RWPE2 (cell line): ENCODE measurements at regions not wholly inside any gene's neighbourhood (a gene's known extent, or its start where the extent isn't known, plus 50 kb on each side); places are given as distances from the start of the nearest gene placed in this dataset.

Source experiments
- ATAC-seq: fragments of 200-7000 bp; cut with Tn5 transposase; 3 replicates; pipeline ENCODE4 v1.9.1; 2021; ENCODE audit warnings: low read depth
- DNase-seq: peaks from one replicate; pipeline ENCODE4 v3.0.0-alpha.2; 2020; ENCODE audit warnings: low spot score
- H3K27ac ChIP-seq: fragments of 450-650 bp; 2 replicates; pipeline ENCODE4 v1.5.1; 2017; ENCODE audit warnings: mild to moderate bottlenecking; ENCODE audit not compliant: poor library complexity, severe bottlenecking
- H3K27me3 ChIP-seq: fragments of 250-450 bp; sonication (Bioruptor Pico); 2 replicates; pipeline ENCODE4 v1.5.1; 2021; ENCODE audit warnings: mild to moderate bottlenecking, moderate library complexity; ENCODE audit not compliant: insufficient read depth, poor library complexity, severe bottlenecking
- H3K36me3 ChIP-seq: fragments of 250-450 bp; sonication (Bioruptor Pico); 2 replicates; pipeline ENCODE4 v1.5.1; 2020; ENCODE audit warnings: low read depth, mild to moderate bottlenecking, moderate library complexity
- H3K4me1 ChIP-seq: fragments of 250-450 bp; sonication (Bioruptor Pico); 2 replicates; pipeline ENCODE4 v1.5.1; 2021; ENCODE audit warnings: mild to moderate bottlenecking, moderate library complexity; ENCODE audit not compliant: insufficient read depth, poor library complexity, severe bottlenecking
- H3K4me3 ChIP-seq: fragments of 250-450 bp; sonication (Bioruptor Pico); 2 replicates; pipeline ENCODE4 v1.5.1; 2021; ENCODE audit warnings: mild to moderate bottlenecking, moderate library complexity; ENCODE audit not compliant: severe bottlenecking
- H3K9me3 ChIP-seq: fragments of 250-450 bp; sonication (Bioruptor Pico); 2 replicates; pipeline ENCODE4 v1.5.1; 2021; ENCODE audit warnings: mild to moderate bottlenecking, moderate library complexity; ENCODE audit not compliant: severe bottlenecking
- CTCF ChIP-seq: fragments of 450-650 bp; IDR thresholded peaks from one replicate; pipeline ENCODE4 v1.5.1; 2017; ENCODE audit warnings: mild to moderate bottlenecking, moderate library complexity; ENCODE audit not compliant: poor library complexity, severe bottlenecking

GRCh38 chr20:56795492-56795891 lies 166.4 kb downstream of the TFAP2C start:
- no peak for TF ChIP-seq CTCF
- Histone ChIP-seq H3K4me1 (no peaks in the 10 kb centered on the region), H3K9me3 (peaks cover 5% of the 10 kb centered on the region), H3K27me3 (no peaks in the 10 kb centered on the region), H3K27ac (no peak overlapping the region), H3K4me3 (no peak overlapping the region), H3K36me3 (no peaks in the 10 kb centered on the region)
- DNase-seq (no peak), ATAC-seq (no peak)

GRCh38 chr20:56796345-56796744 lies 167.2 kb downstream of the TFAP2C start:
- ATAC-seq = no peak
- Histone ChIP-seq H3K27me3 (no peaks in the 10 kb centered on the region), H3K4me3 (no peak overlapping the region)

GRCh38 chr20:56797023-56797422 lies 167.9 kb downstream of the TFAP2C start:
- Histone ChIP-seq H3K4me3 (no peak overlapping the region), H3K36me3 (no peaks in the 10 kb centered on the region), H3K9me3 (peaks cover 5% of the 10 kb centered on the region), H3K27ac (no peak overlapping the region), H3K4me1 (no peaks in the 10 kb centered on the region), H3K27me3 (no peaks in the 10 kb centered on the region)
- ATAC-seq = no peak
- no peak for DNase-seq
- no peak for TF ChIP-seq CTCF

More at GRCh38 chr20:56796345-56796744, 167.2 kb downstream of the TFAP2C start:
- Histone ChIP-seq H3K36me3 (no peaks in the 10 kb centered on the region), H3K4me1 (no peaks in the 10 kb centered on the region), H3K9me3 (peaks cover 5% of the 10 kb centered on the region), H3K27ac (no peak overlapping the region)
- no peak for TF ChIP-seq CTCF
- DNase-seq = peak; percentile 70

GRCh38 chr20:56798634-56799033 lies 169.5 kb downstream of the TFAP2C start:
- no peak for ATAC-seq
- Histone ChIP-seq H3K27me3 (no peaks in the 10 kb centered on the region), H3K27ac (no peak overlapping the region), H3K36me3 (no peaks in the 10 kb centered on the region), H3K9me3 (peaks cover 5% of the 10 kb centered on the region), H3K4me3 (no peak overlapping the region), H3K4me1 (peaks cover 4% of the 10 kb centered on the region)
- TF ChIP-seq CTCF = no peak
- no peak for DNase-seq

GRCh38 chr20:56799187-56799586 lies 170.1 kb downstream of the TFAP2C start:
- H3K4me1 ChIP-seq = peaks cover 6% of the 10 kb centered on the region
- no peak overlapping the region for H3K27ac ChIP-seq
- TF ChIP-seq CTCF = no peak
- no peak for DNase-seq
- H3K4me3 ChIP-seq = no peak overlapping the region
- H3K36me3 ChIP-seq = no peaks in the 10 kb centered on the region
- ATAC-seq = no peak
- peaks cover 5% of the 10 kb centered on the region for H3K9me3 ChIP-seq
- no peaks in the 10 kb centered on the region for H3K27me3 ChIP-seq
